ENCODE measurements at regions not wholly inside any gene's neighbourhood (a gene's known extent, or its start where the extent isn't known, plus 50 kb on each side); places are given as distances from the start of the nearest gene placed in this dataset.

GRCh38 chr1:229192031-229192430 is 78.9 kb upstream of the RAB4A start:
- H3K36me3 Mint-ChIP-seq (ENCODE audit: low read depth), result no peaks in the 10 kb centered on the region
- H3K4me1 Mint-ChIP-seq, result no peaks in the 10 kb centered on the region
- H3K27ac Mint-ChIP-seq (ENCODE audit: unreplicated experiment), result no peak overlapping the region
- H3K27me3 Mint-ChIP-seq (ENCODE audit: low read depth), result no peaks in the 10 kb centered on the region
- DNase-seq (ENCODE audit: low read depth, low spot score), result no peak
- no peak overlapping the region for H3K4me3 Mint-ChIP-seq
- no peak for TF ChIP-seq CTCF (conservative IDR thresholded peaks at IDR 0.05)
- H3K9me3 Mint-ChIP-seq, result no peaks in the 10 kb centered on the region

GRCh38 chr1:229192853-229193252 is 78.1 kb upstream of the RAB4A start:
- Mint-ChIP-seq H3K27me3 (ENCODE audit: low read depth) (no peaks in the 10 kb centered on the region), H3K4me1 (no peaks in the 10 kb centered on the region), H3K27ac (ENCODE audit: unreplicated experiment) (no peak overlapping the region), H3K9me3 (no peaks in the 10 kb centered on the region), H3K36me3 (ENCODE audit: low read depth) (no peaks in the 10 kb centered on the region), H3K4me3 (no peak overlapping the region)
- no peak for TF ChIP-seq CTCF (conservative IDR thresholded peaks at IDR 0.05)
- DNase-seq (ENCODE audit: low read depth, low spot score), result no peak

- no peak for DNase-seq (ENCODE audit: low read depth, low spot score)
- no peak for TF ChIP-seq CTCF (conservative IDR thresholded peaks at IDR 0.05)
- Mint-ChIP-seq H3K27ac (ENCODE audit: unreplicated experiment) (no peak overlapping the region), H3K9me3 (no peaks in the 10 kb centered on the region), H3K4me1 (peaks cover 6% of the 10 kb centered on the region), H3K27me3 (ENCODE audit: low read depth) (no peaks in the 10 kb centered on the region), H3K36me3 (ENCODE audit: low read depth) (no peaks in the 10 kb centered on the region), H3K4me3 (no peak overlapping the region)
Measured at GRCh38 chr1:229194096-229194495, 76.8 kb upstream of the RAB4A start.

- no peak overlapping the region for H3K4me3 Mint-ChIP-seq
- H3K9me3 Mint-ChIP-seq, result no peaks in the 10 kb centered on the region
- no peak for TF ChIP-seq CTCF (conservative IDR thresholded peaks at IDR 0.05)
- H3K4me1 Mint-ChIP-seq, result peaks cover 14% of the 10 kb centered on the region
- H3K36me3 Mint-ChIP-seq (ENCODE audit: low read depth), result no peaks in the 10 kb centered on the region
- no peaks in the 10 kb centered on the region for H3K27me3 Mint-ChIP-seq (ENCODE audit: low read depth)
- DNase-seq (ENCODE audit: low read depth, low spot score), result no peak
- H3K27ac Mint-ChIP-seq (ENCODE audit: unreplicated experiment), result no peak overlapping the region
Measured at GRCh38 chr1:229195246-229195645, 75.7 kb upstream of the RAB4A start.

- Mint-ChIP-seq H3K4me1 (peaks cover 23% of the 10 kb centered on the region), H3K27me3 (ENCODE audit: low read depth) (no peaks in the 10 kb centered on the region), H3K27ac (ENCODE audit: unreplicated experiment) (no peak overlapping the region), H3K4me3 (no peak overlapping the region), H3K36me3 (ENCODE audit: low read depth) (no peaks in the 10 kb centered on the region), H3K9me3 (no peaks in the 10 kb centered on the region)
- TF ChIP-seq CTCF (conservative IDR thresholded peaks at IDR 0.05), result no peak
- no peak for DNase-seq (ENCODE audit: low read depth, low spot score)
Measured at GRCh38 chr1:229196404-229197264, 74.3 kb upstream of the RAB4A start.

All from neural crest cell (in vitro differentiated cells).